IMR-90 (cell line): ENCODE measurements at regions not wholly inside any gene's neighbourhood (a gene's known extent, or its start where the extent isn't known, plus 50 kb on each side); places are given as distances from the start of the nearest gene placed in this dataset.

ENCODE experiments used
- BHLHE40 ChIP-seq: fragments of 150-350 bp; IDR thresholded peaks from 2 replicates; pipeline ENCODE4 v1.6.1; 2016; ENCODE audit warnings: mild to moderate bottlenecking, low read depth, low read length
- FOS ChIP-seq: fragments of 150-350 bp; IDR thresholded peaks from 2 replicates; pipeline ENCODE4 v1.6.1; 2016; ENCODE audit warnings: low read depth, low read length
- MAFK ChIP-seq: IDR thresholded peaks from 2 replicates; pipeline ENCODE4 v1.6.1; 2012; ENCODE audit warnings: low read depth, low read length, improper control_type of control experiment
- MXI1 ChIP-seq: IDR thresholded peaks from 2 replicates; pipeline ENCODE4 v1.6.1; 2012; ENCODE audit warnings: low read depth, mild to moderate bottlenecking, low read length, moderate library complexity, borderline replicate concordance
- POLR2A ChIP-seq: IDR thresholded peaks from 2 replicates; pipeline ENCODE4 v1.6.1; 2012; ENCODE audit warnings: mild to moderate bottlenecking, low read depth, low read length
- RAD21 ChIP-seq: IDR thresholded peaks from 2 replicates; pipeline ENCODE4 v1.6.1; 2012; ENCODE audit warnings: low read length, improper control_type of control experiment
- RCOR1 ChIP-seq: IDR thresholded peaks from 2 replicates; pipeline ENCODE4 v1.6.1; 2012; ENCODE audit warnings: mild to moderate bottlenecking, low read length, improper control_type of control experiment; ENCODE audit not compliant: insufficient replicate concordance
- TF ChIP-seq, protein P1 (sequence below): conservative IDR thresholded peaks from 2 replicates; pipeline ENCODE4 v1.5.1; 2012; ENCODE audit warnings: mild to moderate bottlenecking, low read depth, low read length, improper control_type of control experiment
- TF ChIP-seq, protein P2 (sequence below): fragments of 150-350 bp; IDR thresholded peaks from 2 replicates; pipeline ENCODE4 v1.6.1; 2016; ENCODE audit warnings: low read depth, mild to moderate bottlenecking, low read length, moderate library complexity, borderline replicate concordance
- TF ChIP-seq, protein P3 (sequence below): fragments of 150-350 bp; IDR thresholded peaks from 2 replicates; pipeline ENCODE4 v1.6.1; 2017; ENCODE audit warnings: mild to moderate bottlenecking, antibody characterized with exemption, low read length, low read depth

DNA sequence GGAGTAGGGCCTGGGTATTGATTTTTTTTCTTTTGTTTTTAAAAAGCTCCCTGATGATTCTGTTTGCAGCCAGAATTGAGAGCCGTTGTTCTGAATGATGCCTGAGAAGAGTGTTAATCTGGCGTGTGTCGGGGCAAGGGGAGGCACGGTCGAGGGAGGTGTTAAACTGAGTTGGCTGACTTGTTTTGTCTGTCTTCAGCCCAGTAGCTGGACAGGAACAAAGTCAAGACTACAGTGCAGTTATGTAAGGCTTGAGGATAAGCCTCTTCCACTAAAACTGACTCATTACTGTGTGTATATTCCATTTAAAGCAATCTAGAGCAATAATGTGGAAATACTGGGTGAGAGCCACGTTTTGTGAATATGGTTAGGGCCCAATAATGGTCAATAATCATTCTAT lies 119.0 kb upstream of the DLG1 start:
- TF ChIP-seq, protein P1, sequence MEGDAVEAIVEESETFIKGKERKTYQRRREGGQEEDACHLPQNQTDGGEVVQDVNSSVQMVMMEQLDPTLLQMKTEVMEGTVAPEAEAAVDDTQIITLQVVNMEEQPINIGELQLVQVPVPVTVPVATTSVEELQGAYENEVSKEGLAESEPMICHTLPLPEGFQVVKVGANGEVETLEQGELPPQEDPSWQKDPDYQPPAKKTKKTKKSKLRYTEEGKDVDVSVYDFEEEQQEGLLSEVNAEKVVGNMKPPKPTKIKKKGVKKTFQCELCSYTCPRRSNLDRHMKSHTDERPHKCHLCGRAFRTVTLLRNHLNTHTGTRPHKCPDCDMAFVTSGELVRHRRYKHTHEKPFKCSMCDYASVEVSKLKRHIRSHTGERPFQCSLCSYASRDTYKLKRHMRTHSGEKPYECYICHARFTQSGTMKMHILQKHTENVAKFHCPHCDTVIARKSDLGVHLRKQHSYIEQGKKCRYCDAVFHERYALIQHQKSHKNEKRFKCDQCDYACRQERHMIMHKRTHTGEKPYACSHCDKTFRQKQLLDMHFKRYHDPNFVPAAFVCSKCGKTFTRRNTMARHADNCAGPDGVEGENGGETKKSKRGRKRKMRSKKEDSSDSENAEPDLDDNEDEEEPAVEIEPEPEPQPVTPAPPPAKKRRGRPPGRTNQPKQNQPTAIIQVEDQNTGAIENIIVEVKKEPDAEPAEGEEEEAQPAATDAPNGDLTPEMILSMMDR = no peak
- TF ChIP-seq, protein P2, sequence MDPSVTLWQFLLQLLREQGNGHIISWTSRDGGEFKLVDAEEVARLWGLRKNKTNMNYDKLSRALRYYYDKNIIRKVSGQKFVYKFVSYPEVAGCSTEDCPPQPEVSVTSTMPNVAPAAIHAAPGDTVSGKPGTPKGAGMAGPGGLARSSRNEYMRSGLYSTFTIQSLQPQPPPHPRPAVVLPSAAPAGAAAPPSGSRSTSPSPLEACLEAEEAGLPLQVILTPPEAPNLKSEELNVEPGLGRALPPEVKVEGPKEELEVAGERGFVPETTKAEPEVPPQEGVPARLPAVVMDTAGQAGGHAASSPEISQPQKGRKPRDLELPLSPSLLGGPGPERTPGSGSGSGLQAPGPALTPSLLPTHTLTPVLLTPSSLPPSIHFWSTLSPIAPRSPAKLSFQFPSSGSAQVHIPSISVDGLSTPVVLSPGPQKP = no peak
- TF ChIP-seq POLR2A (no peak), MXI1 (no peak), RCOR1 (no peak), FOS (no peak), BHLHE40 (no peak), RAD21 (no peak), MAFK (no peak)
- TF ChIP-seq, protein P3, sequence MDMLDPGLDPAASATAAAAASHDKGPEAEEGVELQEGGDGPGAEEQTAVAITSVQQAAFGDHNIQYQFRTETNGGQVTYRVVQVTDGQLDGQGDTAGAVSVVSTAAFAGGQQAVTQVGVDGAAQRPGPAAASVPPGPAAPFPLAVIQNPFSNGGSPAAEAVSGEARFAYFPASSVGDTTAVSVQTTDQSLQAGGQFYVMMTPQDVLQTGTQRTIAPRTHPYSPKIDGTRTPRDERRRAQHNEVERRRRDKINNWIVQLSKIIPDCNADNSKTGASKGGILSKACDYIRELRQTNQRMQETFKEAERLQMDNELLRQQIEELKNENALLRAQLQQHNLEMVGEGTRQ = no peak
